ENCODE measurements at regions not wholly inside any gene's neighbourhood (a gene's known extent, or its start where the extent isn't known, plus 50 kb on each side); places are given as distances from the start of the nearest gene placed in this dataset.
A peak's percentile ranks its signal among the peaks of the same experiment; 100 is the strongest.
"Not testable (repeated sequence)": the region's sequence is repeated elsewhere in the genome, so short reads cannot be mapped to it uniquely, and the experiment has no call there.

- DNase-seq (ENCODE audit: low read depth) = no peak
These were observed 63.1 kb downstream of the MTNR1B start for GRCh38 chr11:93032580-93032979.

GRCh38 chr11:93033093-93033492 is 63.6 kb downstream of the MTNR1B start:
- no peak for DNase-seq (ENCODE audit: low read depth)

DNA sequence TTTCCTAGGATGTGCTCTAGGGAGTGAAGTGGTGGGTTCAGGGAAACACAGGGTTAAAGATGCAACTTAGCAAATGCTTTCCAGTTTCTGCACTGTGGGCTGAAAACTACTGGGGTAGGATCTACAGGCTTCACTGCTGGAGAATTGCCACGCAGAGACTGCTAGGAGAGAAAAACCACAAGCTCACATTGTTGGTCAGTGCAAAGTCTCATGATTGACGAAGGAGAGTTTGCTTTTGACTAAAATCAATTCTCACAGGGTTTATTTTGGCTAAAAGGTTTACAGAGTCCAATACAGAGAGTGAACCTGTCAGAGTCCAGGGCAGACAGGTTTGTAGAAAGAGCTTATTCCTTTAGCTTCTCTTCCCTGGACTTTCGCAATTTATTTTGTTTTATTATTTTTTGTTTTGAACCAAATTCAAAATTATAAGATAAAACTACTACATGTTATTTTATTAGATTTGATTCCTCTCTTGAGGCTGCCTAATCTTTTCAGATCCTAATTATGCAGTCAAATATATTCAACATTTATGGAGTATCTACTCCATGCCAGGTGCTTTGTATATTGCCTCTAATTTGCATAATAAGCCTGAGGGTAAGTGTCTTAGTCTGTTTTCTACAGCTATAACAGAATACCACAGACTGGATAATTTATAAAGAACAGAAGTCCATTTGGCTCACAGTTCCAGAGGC is 64.7 kb downstream of the MTNR1B start:
- no peak for DNase-seq (ENCODE audit: low read depth)

GRCh38 chr11:93034723-93035039 is 65.2 kb downstream of the MTNR1B start:
- DNase-seq (ENCODE audit: low read depth) = no peak

DNA sequence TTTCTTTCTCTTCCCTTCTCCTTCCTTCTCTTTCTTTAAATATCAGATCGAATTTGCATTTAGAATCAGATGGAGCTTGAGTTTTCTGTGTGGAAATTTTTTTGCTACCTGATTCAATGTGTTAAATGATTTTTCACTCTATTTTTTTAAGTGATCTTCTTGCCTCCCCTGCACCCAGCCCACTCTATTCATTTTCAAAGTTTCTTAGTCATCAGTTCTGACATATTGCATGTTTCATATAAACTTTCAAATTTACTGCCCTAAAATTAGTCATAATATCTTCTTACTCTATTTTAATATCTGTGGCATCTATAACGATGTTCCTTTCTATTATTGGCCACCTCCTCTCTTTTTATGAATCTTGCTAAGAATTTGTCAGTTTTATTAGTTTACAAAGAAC is 69.1 kb downstream of the MTNR1B start:
- DNase-seq (ENCODE audit: low read depth) = no peak

- DNase-seq (ENCODE audit: low read depth) = no peak
These were observed 70.2 kb downstream of the MTNR1B start for GRCh38 chr11:93039531-93040240.

DNA sequence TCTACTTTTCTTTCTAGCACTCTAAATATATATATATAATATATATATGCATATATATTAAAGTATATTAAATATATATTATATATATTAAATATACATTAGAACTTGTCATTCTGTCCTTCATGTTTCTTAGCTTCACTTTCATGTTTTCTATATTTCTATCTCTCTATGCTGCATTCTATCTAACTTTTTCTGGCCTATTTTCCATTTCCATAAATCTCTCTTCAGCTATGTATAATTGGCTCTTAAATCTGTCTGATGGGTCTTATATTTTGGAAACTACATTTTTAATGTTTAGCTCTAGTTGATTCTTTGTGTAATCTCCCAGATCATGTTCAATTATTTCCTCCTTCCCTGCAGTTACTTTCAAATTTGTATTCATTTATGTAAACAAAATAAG is 72.2 kb downstream of the MTNR1B start:
- DNase-seq (ENCODE audit: low read depth) = no peak

DNA sequence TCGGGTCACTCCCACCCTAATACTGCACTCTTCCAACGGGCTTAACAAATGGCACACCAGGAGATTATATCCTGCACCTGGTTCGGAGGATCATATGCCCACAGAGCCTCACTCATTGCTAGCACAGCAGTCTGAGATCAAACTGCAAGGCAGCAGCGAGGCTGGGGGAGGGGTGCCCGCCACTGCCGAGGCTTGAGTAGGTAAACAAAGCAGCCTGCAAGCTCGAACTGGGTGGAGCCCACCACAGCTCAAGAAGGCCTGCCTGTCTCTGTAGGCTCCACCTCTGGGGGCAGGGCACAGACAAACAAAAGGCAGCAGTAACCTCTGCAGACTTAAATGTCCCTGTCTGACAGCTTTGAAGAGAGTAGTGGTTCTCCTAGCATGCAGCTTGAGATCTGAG is 73.7 kb downstream of the MTNR1B start:
- not testable (repeated sequence) for DNase-seq (ENCODE audit: low read depth)

GRCh38 chr11:93049740-93050139 is 80.3 kb downstream of the MTNR1B start:
- DNase-seq (ENCODE audit: low read depth) = no peak

- DNase-seq (ENCODE audit: low read depth) = no peak
These were observed 81.7 kb downstream of the MTNR1B start for GRCh38 chr11:93051186-93051585.

DNA sequence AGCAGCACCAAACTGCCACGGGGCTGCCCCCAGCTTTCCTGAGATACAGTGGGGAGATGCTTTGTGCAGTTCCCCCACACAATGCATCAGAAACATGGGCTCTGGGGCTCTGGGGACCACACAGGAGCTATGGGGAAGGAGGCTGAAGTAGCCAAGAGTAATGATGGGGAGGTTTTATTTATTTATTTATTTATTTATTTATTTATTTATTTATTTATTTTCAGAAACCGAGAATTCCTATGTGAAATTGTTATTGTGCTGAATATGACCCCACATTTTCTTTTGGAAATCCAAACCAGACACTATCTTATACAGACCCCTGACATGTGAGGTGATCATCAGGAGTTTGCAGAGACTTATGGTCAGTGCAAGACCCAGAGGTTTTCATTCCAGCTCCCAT is 84.4 kb downstream of the MTNR1B start:
- no peak for DNase-seq (ENCODE audit: low read depth)

GRCh38 chr11:93054279-93054678 is 84.8 kb downstream of the MTNR1B start:
- DNase-seq (ENCODE audit: low read depth) = no peak

GRCh38 chr11:93054881-93055280 is 85.4 kb downstream of the MTNR1B start:
- DNase-seq (ENCODE audit: low read depth) = no peak

GRCh38 chr11:93059117-93059957 is 89.9 kb downstream of the MTNR1B start:
- peak; percentile 22 for DNase-seq (ENCODE audit: low read depth)

- DNase-seq (ENCODE audit: low read depth) = no peak
These were observed 93.6 kb downstream of the MTNR1B start for GRCh38 chr11:93063086-93063485.

DNA sequence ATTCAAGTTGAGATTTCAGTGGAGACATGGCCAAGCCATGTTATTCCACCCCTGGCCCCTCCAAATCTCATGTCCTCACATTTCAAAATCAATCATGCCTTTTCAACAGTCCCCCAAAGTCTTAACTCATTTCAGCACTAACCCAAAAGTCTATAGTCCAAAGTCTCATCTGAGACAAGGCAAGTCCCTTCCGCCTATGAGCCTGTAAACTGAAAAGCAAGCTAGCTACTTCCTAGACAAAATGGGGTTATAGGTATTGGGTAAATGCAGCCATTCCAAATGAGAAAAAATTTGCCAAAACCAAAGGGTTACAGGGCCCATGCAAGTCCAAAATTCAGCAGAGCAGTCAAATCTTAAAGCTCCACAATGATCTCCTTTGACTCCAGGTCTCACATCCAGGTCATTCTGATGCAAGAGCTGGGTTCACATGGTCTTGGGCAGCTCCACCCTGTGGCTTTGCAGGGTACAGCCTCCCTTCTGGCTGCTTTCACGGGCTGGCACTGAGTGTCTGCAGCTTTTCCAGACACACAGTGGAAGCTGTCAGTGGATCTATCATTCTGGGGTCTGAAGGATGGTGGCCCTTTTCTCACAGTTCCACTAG is 95.7 kb downstream of the MTNR1B start:
- DNase-seq (ENCODE audit: low read depth) = not testable (repeated sequence)

DNA sequence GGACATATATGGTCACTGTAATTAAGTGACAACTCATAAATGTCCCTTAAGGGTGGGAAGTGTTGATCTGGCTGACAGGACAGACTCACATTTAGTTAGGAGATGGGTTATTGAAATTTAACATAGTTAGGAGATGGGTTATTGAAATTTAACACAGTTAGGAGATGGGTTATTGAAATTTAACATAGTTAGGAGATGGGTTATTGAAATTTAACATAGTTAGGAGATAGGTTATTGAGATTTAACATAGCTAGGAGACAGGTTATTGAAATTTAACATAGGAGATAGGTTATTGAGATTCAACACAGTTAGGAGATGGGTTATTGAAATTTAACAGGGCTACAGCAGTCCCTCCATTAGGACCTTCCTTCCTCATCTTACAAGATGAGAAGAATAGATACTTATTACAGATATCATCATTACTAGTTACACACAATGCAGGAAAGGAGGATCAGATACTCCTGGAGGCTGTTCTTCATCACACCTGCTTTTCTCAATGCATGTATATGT is 98.5 kb downstream of the MTNR1B start:
- no peak for DNase-seq (ENCODE audit: low read depth)

GRCh38 chr11:93072229-93072914 is 102.9 kb downstream of the MTNR1B start:
- no peak for DNase-seq (ENCODE audit: low read depth)

- DNase-seq (ENCODE audit: low read depth) = no peak
These were observed 103.6 kb downstream of the MTNR1B start for GRCh38 chr11:93073026-93073425.

GRCh38 chr11:93073508-93074280 is 104.2 kb downstream of the MTNR1B start:
- no peak for DNase-seq (ENCODE audit: low read depth)

- DNase-seq (ENCODE audit: low read depth) = no peak
These were observed 104.9 kb downstream of the MTNR1B start for GRCh38 chr11:93074352-93074751.
